GM23248 (cell line): ENCODE measurements at regions not wholly inside any gene's neighbourhood (a gene's known extent, or its start where the extent isn't known, plus 50 kb on each side); places are given as distances from the start of the nearest gene placed in this dataset.

Experiments used
- EZH2 ChIP-seq: fragments of 200-600 bp; sonication (generic); IDR thresholded peaks from 2 replicates; pipeline ENCODE4 v1.6.1; 2018; ENCODE audit warnings: antibody characterized with exemption, mild to moderate bottlenecking; ENCODE audit not compliant: insufficient read depth, poor library complexity, severe bottlenecking
- EZH2phosphoT487 ChIP-seq: fragments of 200-600 bp; sonication (generic); IDR thresholded peaks from 2 replicates; pipeline ENCODE4 v1.6.1; 2018; ENCODE audit warnings: antibody characterized with exemption, moderate library complexity, mild to moderate bottlenecking, low read depth; ENCODE audit not compliant: insufficient read depth

- TF ChIP-seq EZH2 (no peak), EZH2phosphoT487 (no peak)
Measured at GRCh38 chr14:96693252-96693820, 103.8 kb upstream of the VRK1 start.
